ENCODE measurements at regions not wholly inside any gene's neighbourhood (a gene's known extent, or its start where the extent isn't known, plus 50 kb on each side); places are given as distances from the start of the nearest gene placed in this dataset.

- TF ChIP-seq, protein P1, sequence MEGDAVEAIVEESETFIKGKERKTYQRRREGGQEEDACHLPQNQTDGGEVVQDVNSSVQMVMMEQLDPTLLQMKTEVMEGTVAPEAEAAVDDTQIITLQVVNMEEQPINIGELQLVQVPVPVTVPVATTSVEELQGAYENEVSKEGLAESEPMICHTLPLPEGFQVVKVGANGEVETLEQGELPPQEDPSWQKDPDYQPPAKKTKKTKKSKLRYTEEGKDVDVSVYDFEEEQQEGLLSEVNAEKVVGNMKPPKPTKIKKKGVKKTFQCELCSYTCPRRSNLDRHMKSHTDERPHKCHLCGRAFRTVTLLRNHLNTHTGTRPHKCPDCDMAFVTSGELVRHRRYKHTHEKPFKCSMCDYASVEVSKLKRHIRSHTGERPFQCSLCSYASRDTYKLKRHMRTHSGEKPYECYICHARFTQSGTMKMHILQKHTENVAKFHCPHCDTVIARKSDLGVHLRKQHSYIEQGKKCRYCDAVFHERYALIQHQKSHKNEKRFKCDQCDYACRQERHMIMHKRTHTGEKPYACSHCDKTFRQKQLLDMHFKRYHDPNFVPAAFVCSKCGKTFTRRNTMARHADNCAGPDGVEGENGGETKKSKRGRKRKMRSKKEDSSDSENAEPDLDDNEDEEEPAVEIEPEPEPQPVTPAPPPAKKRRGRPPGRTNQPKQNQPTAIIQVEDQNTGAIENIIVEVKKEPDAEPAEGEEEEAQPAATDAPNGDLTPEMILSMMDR (IDR thresholded peaks at IDR 0.05; ENCODE audit: poor library complexity), result no peak
- TF ChIP-seq EZH2phosphoT487 (IDR thresholded peaks at IDR 0.05; ENCODE audit: low read depth, severe bottlenecking, unreplicated experiment) (no peak), EZH2 (IDR thresholded peaks at IDR 0.05; ENCODE audit: borderline replicate concordance) (no peak)
Measured at GRCh38 chr10:124325633-124325914, 93.1 kb downstream of the OAT start.
